ENCODE measurements at regions not wholly inside any gene's neighbourhood (a gene's known extent, or its start where the extent isn't known, plus 50 kb on each side); places are given as distances from the start of the nearest gene placed in this dataset.

DNA sequence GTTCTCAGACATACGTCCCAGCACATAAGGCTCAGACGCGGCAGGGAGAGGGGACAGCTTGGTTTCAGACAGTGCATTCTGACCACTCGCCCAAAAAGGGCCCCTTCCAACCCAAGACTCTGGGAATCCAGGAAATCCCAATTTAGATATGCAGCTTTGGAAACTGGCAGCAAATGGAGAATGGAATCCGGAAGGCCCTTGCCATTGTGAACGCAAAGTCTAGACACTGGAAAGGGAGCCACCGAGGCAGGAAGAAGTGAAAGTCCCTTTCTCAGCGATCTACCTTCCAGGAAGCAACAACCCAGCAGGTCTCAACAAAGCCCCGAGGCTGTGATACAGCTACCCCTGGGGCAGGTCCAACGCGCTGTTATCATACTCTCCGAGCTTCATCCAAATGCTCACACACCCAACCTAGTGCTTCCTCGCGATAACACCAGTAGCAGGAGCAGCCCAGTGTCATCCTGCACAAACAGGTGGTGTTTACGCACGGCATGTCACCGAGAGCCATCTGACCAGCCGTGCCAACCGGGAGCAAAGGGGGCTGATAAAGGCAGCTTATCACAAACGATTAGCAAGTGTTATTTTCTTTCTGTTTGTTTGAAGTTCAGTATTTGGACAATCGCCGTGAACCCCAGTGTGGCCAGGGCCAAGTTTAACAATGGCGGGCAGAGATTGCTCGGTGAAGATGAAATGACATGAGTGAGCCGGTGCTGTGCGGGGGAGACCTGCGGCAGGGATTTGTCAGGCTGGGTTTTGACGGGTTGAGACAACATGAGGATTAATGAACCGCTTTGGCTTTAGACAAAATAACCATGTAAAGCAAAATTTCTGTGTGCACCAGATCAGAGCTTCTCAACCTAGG lies 240.6 kb downstream of the FOXL1 start:
- peaks cover 4% of the 10 kb centered on the region for H3K9me3 Mint-ChIP-seq (ENCODE audit: low read depth)
- no peaks in the 10 kb centered on the region for H3K36me3 Mint-ChIP-seq (ENCODE audit: low read depth)
- H3K4me3 Mint-ChIP-seq (ENCODE audit: unreplicated experiment): no peak overlapping the region
- DNase-seq (ENCODE audit: low spot score): no peak
- H3K27ac Mint-ChIP-seq (ENCODE audit: unreplicated experiment): no peak overlapping the region
- TF ChIP-seq, protein P1, sequence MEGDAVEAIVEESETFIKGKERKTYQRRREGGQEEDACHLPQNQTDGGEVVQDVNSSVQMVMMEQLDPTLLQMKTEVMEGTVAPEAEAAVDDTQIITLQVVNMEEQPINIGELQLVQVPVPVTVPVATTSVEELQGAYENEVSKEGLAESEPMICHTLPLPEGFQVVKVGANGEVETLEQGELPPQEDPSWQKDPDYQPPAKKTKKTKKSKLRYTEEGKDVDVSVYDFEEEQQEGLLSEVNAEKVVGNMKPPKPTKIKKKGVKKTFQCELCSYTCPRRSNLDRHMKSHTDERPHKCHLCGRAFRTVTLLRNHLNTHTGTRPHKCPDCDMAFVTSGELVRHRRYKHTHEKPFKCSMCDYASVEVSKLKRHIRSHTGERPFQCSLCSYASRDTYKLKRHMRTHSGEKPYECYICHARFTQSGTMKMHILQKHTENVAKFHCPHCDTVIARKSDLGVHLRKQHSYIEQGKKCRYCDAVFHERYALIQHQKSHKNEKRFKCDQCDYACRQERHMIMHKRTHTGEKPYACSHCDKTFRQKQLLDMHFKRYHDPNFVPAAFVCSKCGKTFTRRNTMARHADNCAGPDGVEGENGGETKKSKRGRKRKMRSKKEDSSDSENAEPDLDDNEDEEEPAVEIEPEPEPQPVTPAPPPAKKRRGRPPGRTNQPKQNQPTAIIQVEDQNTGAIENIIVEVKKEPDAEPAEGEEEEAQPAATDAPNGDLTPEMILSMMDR (IDR thresholded peaks at IDR 0.05): no peak
- H3K4me1 Mint-ChIP-seq (ENCODE audit: low read depth): peaks cover 23% of the 10 kb centered on the region
- peaks cover 6% of the 10 kb centered on the region for H3K27me3 Mint-ChIP-seq (ENCODE audit: low read depth)

DNA sequence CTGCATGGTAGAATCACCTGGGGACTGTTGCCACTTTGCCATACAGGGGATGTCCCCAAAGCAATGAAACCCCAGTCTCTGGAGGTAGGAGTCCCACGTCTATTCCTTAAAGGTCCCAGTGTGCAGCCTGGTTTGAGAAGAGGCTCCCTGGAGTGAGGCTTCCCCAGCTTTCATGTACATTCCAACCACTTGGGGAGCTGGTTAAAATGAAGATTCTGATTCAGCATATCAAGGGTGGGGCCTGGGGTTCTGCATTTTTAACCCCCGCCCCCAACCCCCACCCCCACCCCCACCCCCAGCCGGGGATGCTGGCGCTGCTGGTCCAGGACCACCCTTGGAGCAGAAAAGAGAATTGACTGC lies 241.2 kb downstream of the FOXL1 start:
- Mint-ChIP-seq H3K36me3 (ENCODE audit: low read depth) (no peaks in the 10 kb centered on the region), H3K27ac (ENCODE audit: unreplicated experiment) (no peak overlapping the region), H3K4me3 (ENCODE audit: unreplicated experiment) (no peak overlapping the region), H3K27me3 (ENCODE audit: low read depth) (peaks cover 6% of the 10 kb centered on the region), H3K9me3 (ENCODE audit: low read depth) (peaks cover 4% of the 10 kb centered on the region), H3K4me1 (ENCODE audit: low read depth) (peaks cover 29% of the 10 kb centered on the region)
- TF ChIP-seq, protein P1 (IDR thresholded peaks at IDR 0.05): peak; percentile 61
- no peak for DNase-seq (ENCODE audit: low spot score)

DNA sequence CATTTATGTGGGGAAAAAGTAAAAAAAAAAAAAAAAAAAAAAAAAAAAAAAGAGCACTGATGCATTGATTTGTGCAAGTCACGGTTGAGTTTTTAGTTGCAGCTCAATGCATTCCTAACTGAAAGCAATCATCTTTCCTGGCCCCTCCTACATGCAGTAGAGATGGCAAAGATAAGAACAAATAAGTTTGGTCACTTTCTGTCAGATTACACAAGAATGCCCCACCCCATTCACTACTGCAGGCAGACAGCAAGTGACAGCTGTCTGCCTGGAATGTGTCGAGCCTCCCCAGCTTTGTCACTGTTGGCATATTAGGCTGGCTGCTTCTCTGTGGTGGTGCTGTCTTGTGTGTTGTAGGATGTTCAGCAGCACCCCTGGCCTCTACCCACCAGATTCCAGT lies 243.5 kb downstream of the FOXL1 start:
- H3K36me3 Mint-ChIP-seq (ENCODE audit: low read depth): no peaks in the 10 kb centered on the region
- H3K27me3 Mint-ChIP-seq (ENCODE audit: low read depth): peaks cover 6% of the 10 kb centered on the region
- peaks cover 4% of the 10 kb centered on the region for H3K9me3 Mint-ChIP-seq (ENCODE audit: low read depth)
- peaks cover 43% of the 10 kb centered on the region for H3K4me1 Mint-ChIP-seq (ENCODE audit: low read depth)
- no peak overlapping the region for H3K4me3 Mint-ChIP-seq (ENCODE audit: unreplicated experiment)
- TF ChIP-seq, protein P1 (IDR thresholded peaks at IDR 0.05): no peak
- DNase-seq (ENCODE audit: low spot score): no peak
- peak overlapping the region; percentile 79 for H3K27ac Mint-ChIP-seq (ENCODE audit: unreplicated experiment)

DNA sequence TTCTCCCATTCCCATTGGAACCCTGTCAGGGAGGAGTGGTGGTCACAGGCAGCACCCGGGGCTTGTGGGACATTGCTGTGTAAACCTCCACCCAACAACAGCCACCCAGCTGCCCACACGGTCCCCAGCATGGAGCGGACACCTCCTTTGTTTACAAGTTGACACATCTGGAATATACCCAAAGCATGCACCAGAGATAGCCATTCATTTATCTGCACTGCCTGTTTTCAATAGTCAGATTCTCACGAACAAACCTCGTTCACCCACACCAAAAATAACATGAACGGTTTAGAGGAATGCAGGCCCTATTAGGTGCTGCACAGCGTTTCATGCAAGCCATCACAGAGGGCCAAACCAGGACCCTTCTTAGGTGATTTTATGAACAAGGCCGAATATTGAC lies 244.8 kb downstream of the FOXL1 start:
- TF ChIP-seq, protein P1 (IDR thresholded peaks at IDR 0.05): no peak
- peak overlapping the region; percentile 91 for H3K27ac Mint-ChIP-seq (ENCODE audit: unreplicated experiment)
- no peak overlapping the region for H3K4me3 Mint-ChIP-seq (ENCODE audit: unreplicated experiment)
- H3K4me1 Mint-ChIP-seq (ENCODE audit: low read depth): peaks cover 43% of the 10 kb centered on the region
- H3K27me3 Mint-ChIP-seq (ENCODE audit: low read depth): peaks cover 5% of the 10 kb centered on the region
- no peaks in the 10 kb centered on the region for H3K36me3 Mint-ChIP-seq (ENCODE audit: low read depth)
- DNase-seq (ENCODE audit: low spot score): no peak
- H3K9me3 Mint-ChIP-seq (ENCODE audit: low read depth): peaks cover 4% of the 10 kb centered on the region

DNA sequence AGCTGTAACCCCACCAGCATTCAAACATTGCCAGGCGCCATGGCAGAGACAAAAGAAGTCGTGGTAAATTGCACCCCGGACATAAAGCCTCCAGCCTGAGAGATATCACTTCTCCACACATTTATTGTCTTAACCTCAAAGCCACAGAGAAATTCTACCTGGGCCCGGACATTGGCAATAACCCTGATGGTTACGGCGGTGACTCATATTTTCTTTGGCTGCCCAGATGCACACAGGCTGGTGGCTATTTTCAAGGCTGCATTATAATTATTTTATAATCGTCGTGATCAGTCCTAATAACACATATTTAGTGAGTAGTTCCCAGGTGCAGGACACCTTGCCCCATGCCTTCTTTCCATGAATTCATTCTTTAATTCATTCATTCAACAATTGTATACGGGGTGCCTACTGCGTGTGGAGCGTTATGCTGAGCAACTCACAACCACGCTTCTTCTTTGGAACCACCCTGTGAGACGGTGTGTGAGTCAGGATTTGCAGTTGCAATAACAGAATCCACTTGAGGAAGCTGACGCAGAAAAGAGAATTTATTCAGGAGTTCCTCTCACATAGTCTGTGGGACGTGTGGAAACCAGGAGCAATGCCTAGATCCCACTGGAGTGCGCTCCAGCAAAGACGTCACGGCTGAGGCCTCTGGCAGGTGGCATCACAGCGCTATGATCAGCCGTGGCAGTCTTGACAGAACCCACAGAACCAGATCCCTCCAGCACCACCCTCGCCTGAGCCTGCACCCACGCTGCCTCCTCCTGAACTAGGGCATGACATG lies 245.7 kb downstream of the FOXL1 start:
- Mint-ChIP-seq H3K27ac (ENCODE audit: unreplicated experiment) (peak overlapping the region; percentile 91), H3K27me3 (ENCODE audit: low read depth) (no peaks in the 10 kb centered on the region)

More for the DNA sequence above, 245.7 kb downstream of the FOXL1 start:
- Mint-ChIP-seq H3K9me3 (ENCODE audit: low read depth) (peaks cover 4% of the 10 kb centered on the region), H3K4me1 (ENCODE audit: low read depth) (peaks cover 39% of the 10 kb centered on the region), H3K4me3 (ENCODE audit: unreplicated experiment) (peak overlapping the region; percentile 16), H3K36me3 (ENCODE audit: low read depth) (peaks cover under 1% of the 10 kb centered on the region)
- TF ChIP-seq, protein P1 (IDR thresholded peaks at IDR 0.05): no peak
- no peak for DNase-seq (ENCODE audit: low spot score)
